ENCODE measurements at regions not wholly inside any gene's neighbourhood (a gene's known extent, or its start where the extent isn't known, plus 50 kb on each side); places are given as distances from the start of the nearest gene placed in this dataset.

DNA sequence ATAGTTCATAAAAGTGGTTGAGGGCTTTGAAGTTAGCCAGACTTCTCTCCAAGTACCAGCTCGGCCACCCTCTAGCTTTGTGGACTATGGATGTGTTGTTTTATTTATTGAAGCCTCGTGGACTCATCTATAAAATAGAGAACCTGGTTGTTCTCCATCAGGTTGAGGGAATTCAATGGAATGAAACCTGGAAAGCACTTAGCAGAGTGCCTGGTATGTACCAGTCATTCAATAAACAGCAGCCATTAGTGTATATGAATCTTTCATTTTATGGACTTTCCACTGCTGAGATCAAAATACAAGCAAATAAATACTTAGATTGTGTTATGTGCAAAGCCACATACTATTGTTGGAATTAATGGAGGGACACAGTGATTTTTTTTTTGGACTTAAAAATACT lies 206.8 kb downstream of the SOX4 start:
- no peak for DNase-seq (ENCODE audit: low read depth)
- no peak for TF ChIP-seq CTCF (IDR thresholded peaks at IDR 0.05; ENCODE audit: insufficient read depth, low read depth, low read length, missing control alignments)
- no peak overlapping the region for H3K4me3 ChIP-seq (ENCODE audit: low read length)

GRCh38 chr6:21800948-21801438 lies 207.4 kb downstream of the SOX4 start:
- H3K4me3 ChIP-seq (ENCODE audit: low read length) = no peak overlapping the region
- DNase-seq (ENCODE audit: low read depth) = peak; percentile 77
- no peak for TF ChIP-seq CTCF (IDR thresholded peaks at IDR 0.05; ENCODE audit: insufficient read depth, low read depth, low read length, missing control alignments)

DNA sequence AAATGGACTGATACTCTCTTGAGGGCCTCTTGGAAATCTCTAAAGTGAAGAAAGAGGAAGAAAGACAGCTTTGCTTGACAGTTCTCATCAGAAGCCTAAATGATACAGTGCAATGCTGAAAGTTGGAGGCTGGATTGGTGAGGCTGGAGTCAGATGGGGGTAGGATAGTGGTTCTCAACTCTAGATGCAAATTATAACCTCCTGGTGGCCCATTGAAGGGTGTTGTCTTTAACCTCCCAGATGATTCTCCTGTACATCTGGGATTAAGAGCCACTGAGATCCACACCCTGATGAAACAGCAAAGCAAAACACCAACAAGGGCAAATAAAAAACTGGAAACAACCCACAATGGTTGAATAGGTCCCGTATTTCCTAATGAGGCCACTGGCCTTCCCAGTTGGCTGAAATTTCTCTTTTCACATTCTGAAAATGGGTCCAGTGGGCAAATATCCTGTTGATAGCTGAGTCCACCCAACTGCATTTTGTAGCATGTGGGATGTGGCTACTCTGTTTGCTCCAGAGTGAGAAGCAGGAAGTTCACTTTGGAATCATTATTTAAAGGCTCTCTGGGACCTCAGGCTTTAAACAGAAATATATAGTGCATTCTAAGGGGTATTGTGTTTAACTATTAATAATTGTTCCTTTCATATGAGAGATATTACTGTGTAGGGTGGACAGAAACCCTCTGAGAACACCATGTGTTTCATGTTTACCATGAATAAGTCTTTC lies 208.1 kb downstream of the SOX4 start:
- TF ChIP-seq CTCF (IDR thresholded peaks at IDR 0.05; ENCODE audit: insufficient read depth, low read depth, low read length, missing control alignments) = no peak
- DNase-seq (ENCODE audit: low read depth) = no peak
- H3K4me3 ChIP-seq (ENCODE audit: low read length) = no peak overlapping the region

GRCh38 chr6:21802175-21802822 lies 208.7 kb downstream of the SOX4 start:
- no peak for DNase-seq (ENCODE audit: low read depth)
- H3K4me3 ChIP-seq (ENCODE audit: low read length) = no peak overlapping the region
- TF ChIP-seq CTCF (IDR thresholded peaks at IDR 0.05; ENCODE audit: insufficient read depth, low read depth, low read length, missing control alignments) = no peak

DNA sequence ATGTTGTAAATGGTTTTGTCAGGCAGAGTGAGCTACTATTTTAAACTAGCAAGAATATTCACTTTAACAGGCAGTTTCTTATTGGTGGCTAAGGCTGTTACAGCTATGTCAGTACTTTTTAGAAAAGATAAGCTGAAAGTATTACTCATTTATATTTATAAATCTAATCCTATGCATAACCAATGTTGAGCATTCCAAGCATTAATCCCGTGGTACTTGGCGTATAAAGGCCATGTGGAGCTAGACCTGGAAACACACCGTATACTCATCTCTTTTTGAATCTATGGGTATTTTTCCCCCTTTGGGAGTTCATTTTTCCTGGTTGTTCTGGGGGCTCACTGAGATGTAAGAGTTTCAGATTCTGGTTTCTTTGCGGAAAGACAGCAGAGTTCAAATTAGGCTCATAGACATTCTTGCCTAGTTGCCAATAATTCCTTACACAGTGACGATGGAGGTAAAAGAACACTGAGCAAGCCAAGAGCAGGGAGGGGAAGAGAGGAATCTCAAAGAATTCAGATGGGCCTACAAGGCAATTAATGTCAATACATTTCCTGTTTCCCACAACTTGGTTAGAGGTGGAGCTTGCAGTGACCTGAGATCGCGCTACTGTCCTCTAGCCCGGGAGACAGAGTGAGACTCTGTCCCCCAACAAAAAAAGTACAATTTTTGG lies 211.5 kb downstream of the SOX4 start:
- H3K4me3 ChIP-seq (ENCODE audit: low read length) = no peak overlapping the region
- DNase-seq (ENCODE audit: low read depth) = no peak
- TF ChIP-seq CTCF (IDR thresholded peaks at IDR 0.05; ENCODE audit: insufficient read depth, low read depth, low read length, missing control alignments) = no peak

GRCh38 chr6:21807299-21808044 lies 213.9 kb downstream of the SOX4 start:
- H3K4me3 ChIP-seq (ENCODE audit: low read length) = no peak overlapping the region
- TF ChIP-seq CTCF (IDR thresholded peaks at IDR 0.05; ENCODE audit: insufficient read depth, low read depth, low read length, missing control alignments) = no peak
- no peak for DNase-seq (ENCODE audit: low read depth)
